ENCODE measurements at regions not wholly inside any gene's neighbourhood (a gene's known extent, or its start where the extent isn't known, plus 50 kb on each side); places are given as distances from the start of the nearest gene placed in this dataset.
A peak's percentile ranks its signal among the peaks of the same experiment; 100 is the strongest.

- DNase-seq (ENCODE audit: insufficient read length, low spot score) = no peak
- TF ChIP-seq POLR2A (IDR thresholded peaks at IDR 0.05; ENCODE audit: low read depth, low read length) = no peak
- FAIRE-seq = no peak
Observed at GRCh38 chr21:21605521-21605920, 607.3 kb downstream of the NCAM2 start.

GRCh38 chr21:21606041-21606440 lies 607.8 kb downstream of the NCAM2 start:
- DNase-seq (ENCODE audit: insufficient read length, low spot score) (no peak), FAIRE-seq (no peak)
- no peak for TF ChIP-seq POLR2A (IDR thresholded peaks at IDR 0.05; ENCODE audit: low read depth, low read length)

- peak; percentile 97 for FAIRE-seq
Observed at GRCh38 chr21:21612466-21612865, 614.3 kb downstream of the NCAM2 start.

GRCh38 chr21:21614966-21615365 lies 616.8 kb downstream of the NCAM2 start:
- TF ChIP-seq POLR2A (IDR thresholded peaks at IDR 0.05; ENCODE audit: low read depth, low read length) = no peak
- no peak for DNase-seq (ENCODE audit: insufficient read length, low spot score)
- no peak for FAIRE-seq

More at GRCh38 chr21:21612466-21612865, 614.3 kb downstream of the NCAM2 start:
- TF ChIP-seq POLR2A (IDR thresholded peaks at IDR 0.05; ENCODE audit: low read depth, low read length) = no peak
- DNase-seq (ENCODE audit: insufficient read length, low spot score) = peak; percentile 7

DNA sequence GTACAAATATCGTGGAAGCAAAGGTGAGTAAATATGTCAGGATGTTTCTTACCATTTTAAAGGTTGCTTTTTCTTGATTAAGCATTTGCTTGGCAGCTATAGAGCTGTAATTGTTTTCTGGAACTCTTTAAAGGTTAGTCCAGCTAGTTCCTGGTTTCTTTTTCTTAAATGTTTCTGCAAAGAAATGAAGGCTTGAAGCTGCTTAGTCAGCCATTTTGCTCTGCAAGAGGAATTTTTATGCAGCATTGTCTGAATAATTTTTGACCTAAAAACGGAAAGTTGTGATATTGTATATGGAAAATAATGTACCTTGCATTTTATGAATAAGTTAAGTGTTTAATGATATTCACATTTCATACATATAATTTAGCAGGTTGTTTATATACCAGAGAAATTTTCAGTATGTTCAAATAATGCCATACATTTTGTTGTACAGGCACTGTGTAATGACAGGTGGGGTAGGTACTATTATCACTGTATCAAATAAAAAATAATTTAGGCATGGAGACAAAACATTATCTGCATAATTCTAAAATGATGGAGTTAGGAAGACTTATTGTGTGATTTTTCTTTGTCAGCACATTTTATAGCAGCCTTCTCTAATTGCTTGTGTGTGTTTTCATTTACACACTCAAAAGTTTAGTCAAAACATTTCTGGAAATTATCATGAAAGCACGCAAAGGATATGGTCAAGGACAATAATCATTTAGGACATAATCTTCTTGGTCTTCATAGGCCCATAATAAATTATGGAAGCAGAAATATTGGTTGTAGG lies 624.4 kb downstream of the NCAM2 start:
- TF ChIP-seq POLR2A (IDR thresholded peaks at IDR 0.05; ENCODE audit: low read depth, low read length) = no peak
- FAIRE-seq (peak; percentile 45), DNase-seq (ENCODE audit: insufficient read length, low spot score) (no peak)

DNA sequence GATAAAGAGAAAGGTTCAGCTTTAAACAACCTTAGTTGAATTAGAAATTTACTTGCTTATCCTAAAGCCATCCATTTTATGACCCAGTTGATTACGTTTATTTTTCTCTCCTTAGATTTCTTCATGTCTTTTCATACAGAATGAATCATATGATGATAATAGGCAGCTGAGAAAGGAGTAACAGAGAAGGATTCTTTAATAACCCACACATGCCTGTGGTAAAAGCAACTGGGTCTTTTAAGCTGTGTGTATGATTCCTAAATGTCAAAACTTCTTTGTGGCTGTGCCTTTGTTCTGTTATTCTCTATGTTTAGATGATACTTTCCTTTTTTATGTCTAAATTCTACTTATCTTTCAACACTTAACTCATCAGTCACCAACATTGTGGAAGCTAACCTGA lies 626.5 kb downstream of the NCAM2 start:
- DNase-seq (ENCODE audit: insufficient read length, low spot score) = no peak
- TF ChIP-seq POLR2A (IDR thresholded peaks at IDR 0.05; ENCODE audit: low read depth, low read length) = no peak
- no peak for FAIRE-seq

DNA sequence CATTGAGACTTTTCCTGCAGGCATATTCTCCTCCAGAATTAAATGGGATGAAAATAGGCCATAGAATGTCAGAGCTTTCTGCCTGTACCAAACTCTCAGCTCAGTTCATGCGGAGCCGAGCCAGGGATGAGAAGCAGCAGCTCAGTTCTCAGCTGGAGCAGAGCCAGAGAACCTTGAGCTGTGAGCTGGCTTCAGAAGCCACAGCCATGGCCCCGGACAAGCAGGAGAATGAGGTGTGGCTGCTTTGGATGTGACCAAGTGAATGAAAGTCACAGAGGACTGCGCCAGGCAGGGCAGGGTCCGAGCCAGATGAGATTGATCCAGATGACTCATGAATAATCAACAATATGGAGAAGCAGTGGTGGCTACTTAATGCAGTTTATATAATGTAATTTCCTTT lies 633.8 kb downstream of the NCAM2 start:
- FAIRE-seq (no peak), DNase-seq (ENCODE audit: insufficient read length, low spot score) (no peak)
- no peak for TF ChIP-seq POLR2A (IDR thresholded peaks at IDR 0.05; ENCODE audit: low read depth, low read length)

DNA sequence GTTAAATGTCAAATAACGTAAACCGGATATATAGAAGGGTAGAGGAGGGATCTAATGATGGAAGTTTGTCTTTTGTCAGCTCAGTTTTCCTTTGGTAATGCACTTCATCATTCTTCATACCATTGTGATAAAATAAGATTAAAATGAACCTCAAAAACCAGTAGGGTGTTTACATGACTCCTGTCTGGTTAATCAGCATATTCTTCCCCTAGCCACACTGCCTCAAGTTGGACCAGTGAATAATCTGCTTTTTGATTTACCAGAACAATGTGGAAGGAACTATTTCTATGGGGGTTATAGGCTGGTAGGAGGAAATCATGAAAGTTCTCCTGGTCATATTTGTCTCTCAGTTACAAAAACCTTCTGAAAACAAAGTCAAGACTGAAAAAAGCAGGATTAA lies 634.7 kb downstream of the NCAM2 start:
- no peak for FAIRE-seq
- TF ChIP-seq POLR2A (IDR thresholded peaks at IDR 0.05; ENCODE audit: low read depth, low read length) = no peak
- no peak for DNase-seq (ENCODE audit: insufficient read length, low spot score)

- FAIRE-seq (no peak), DNase-seq (ENCODE audit: insufficient read length, low spot score) (no peak)
- no peak for TF ChIP-seq POLR2A (IDR thresholded peaks at IDR 0.05; ENCODE audit: low read depth, low read length)
Observed at GRCh38 chr21:21661741-21662140, 663.5 kb downstream of the NCAM2 start.

- FAIRE-seq = no peak
- no peak for TF ChIP-seq POLR2A (IDR thresholded peaks at IDR 0.05; ENCODE audit: low read depth, low read length)
- DNase-seq (ENCODE audit: insufficient read length, low spot score) = no peak
Observed at GRCh38 chr21:21662776-21663175, 664.6 kb downstream of the NCAM2 start.

GRCh38 chr21:21664871-21665270 lies 666.7 kb downstream of the NCAM2 start:
- DNase-seq (ENCODE audit: insufficient read length, low spot score) = no peak

GRCh38 chr21:21666689-21667088 lies 668.5 kb downstream of the NCAM2 start:
- FAIRE-seq (no peak), DNase-seq (ENCODE audit: insufficient read length, low spot score) (no peak)
- no peak for TF ChIP-seq POLR2A (IDR thresholded peaks at IDR 0.05; ENCODE audit: low read depth, low read length)

More at GRCh38 chr21:21664871-21665270, 666.7 kb downstream of the NCAM2 start:
- FAIRE-seq = no peak
- TF ChIP-seq POLR2A (IDR thresholded peaks at IDR 0.05; ENCODE audit: low read depth, low read length) = no peak

DNA sequence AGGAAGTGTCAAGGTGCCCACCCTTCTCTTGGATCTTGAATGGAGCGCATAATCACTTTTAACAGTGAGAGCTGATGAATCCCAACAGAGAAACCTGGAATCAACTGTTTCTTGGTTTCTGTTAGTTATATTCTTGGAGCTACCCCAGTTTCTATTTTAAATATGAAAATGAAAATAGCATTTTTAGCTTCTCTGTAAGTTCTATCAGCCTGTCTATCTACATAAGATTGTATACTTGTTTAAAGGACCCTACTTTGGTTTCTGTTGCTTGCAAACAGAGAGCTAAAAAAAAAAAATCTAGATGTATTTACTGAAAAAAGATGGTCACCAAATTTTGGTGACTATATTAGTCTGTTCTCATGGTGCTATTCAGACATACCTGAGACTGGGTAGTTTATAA lies 670.0 kb downstream of the NCAM2 start:
- TF ChIP-seq POLR2A (IDR thresholded peaks at IDR 0.05; ENCODE audit: low read depth, low read length) = no peak
- no peak for DNase-seq (ENCODE audit: insufficient read length, low spot score)
- no peak for FAIRE-seq

- FAIRE-seq = no peak
Observed at GRCh38 chr21:21673959-21674358, 675.8 kb downstream of the NCAM2 start.

DNA sequence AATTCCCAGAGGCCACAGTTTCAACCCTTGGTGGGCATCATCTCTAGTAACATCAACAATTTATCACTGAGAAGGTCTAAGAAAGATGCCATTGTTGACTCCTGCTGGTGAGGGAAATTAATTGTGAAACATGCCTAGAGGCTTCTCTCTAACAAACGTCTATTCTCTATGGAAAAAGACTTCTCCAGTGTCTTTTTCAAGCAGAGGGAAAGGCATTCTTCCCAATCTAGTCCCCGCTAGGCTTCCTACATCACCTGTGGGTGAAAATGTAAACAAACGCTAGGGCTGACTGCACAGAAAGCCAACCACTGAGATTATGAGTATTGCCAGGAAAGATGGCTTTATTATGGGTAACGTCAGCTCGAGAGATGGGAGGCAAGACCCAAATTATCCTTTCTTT lies 677.4 kb downstream of the NCAM2 start:
- TF ChIP-seq POLR2A (IDR thresholded peaks at IDR 0.05; ENCODE audit: low read depth, low read length) = no peak
- no peak for FAIRE-seq

More at GRCh38 chr21:21673959-21674358, 675.8 kb downstream of the NCAM2 start:
- no peak for TF ChIP-seq POLR2A (IDR thresholded peaks at IDR 0.05; ENCODE audit: low read depth, low read length)
- DNase-seq (ENCODE audit: insufficient read length, low spot score) = no peak

More for the DNA sequence above, 677.4 kb downstream of the NCAM2 start:
- no peak for DNase-seq (ENCODE audit: insufficient read length, low spot score)

All from H54 (cell line).